ENCODE measurements at regions not wholly inside any gene's neighbourhood (a gene's known extent, or its start where the extent isn't known, plus 50 kb on each side); places are given as distances from the start of the nearest gene placed in this dataset.

DNA sequence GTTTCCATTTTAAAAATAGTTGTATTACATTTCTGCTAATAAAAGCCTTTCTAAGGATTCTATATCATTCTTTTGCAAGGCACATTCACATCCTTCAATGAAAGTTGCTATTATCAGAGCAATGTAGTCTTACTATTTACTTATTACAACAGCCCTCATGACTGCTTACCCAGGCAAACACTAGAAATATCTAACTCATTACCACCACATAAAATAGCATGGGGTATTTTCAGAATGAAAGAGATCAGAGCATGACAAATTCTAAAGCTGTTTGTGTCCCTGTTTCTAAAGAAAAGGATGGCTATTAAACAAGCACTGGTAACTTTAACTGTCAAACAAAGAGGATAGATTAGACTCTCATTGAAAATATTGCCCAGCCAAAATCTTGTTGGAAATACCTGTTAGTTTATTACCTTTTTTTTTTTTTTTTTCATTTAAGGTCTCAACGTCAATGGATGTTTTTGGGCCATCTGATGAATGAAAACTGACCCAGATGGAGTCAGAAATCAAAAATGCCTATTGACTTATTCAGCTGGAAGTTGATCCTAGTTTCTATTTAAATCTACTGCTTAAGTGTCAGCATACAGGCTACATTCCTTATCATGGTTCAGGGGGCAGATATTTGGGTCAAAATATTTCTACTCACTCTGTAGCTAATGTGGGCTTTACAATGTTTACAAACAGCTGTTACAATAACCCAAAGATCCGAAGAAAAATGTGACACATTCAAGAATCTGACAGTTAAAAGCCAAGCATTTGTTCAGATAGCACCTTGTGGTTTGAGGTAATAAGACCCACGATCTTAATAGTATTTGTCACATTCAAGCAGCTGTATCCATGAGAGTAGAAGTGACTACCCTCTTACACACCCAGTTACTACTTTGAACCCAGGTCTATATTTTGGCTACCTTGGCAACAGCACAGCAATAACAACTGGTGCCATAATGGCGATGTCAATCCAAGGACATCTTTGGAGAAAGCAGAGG, 554.8 kb upstream of the MEF2C start:
- Histone ChIP-seq H3K9me2 (replicated peaks; ENCODE audit: insufficient read depth, low read length) (no peaks in the 10 kb centered on the region; the same call in 1 of the 2 replicates), H3K27me3 (ENCODE audit: low read length) (no peaks in the 10 kb centered on the region), H2AFZ (ENCODE audit: low read depth, low read length, severe bottlenecking) (no peak overlapping the region), H3K27ac (ENCODE audit: low read depth, low read length) (no peak overlapping the region), H3K36me3 (ENCODE audit: low read length) (no peaks in the 10 kb centered on the region), H3K4me2 (ENCODE audit: low read depth, low read length, poor library complexity, severe bottlenecking) (no peak overlapping the region), H3K9me3 (ENCODE audit: insufficient read depth, low read length) (no peaks in the 10 kb centered on the region), H3K79me2 (ENCODE audit: insufficient read depth, low read length) (no peaks in the 10 kb centered on the region), H4K20me1 (ENCODE audit: low read depth, low read length) (no peaks in the 10 kb centered on the region), H3K4me3 (ENCODE audit: insufficient read depth, low read length, poor library complexity, severe bottlenecking) (no peak overlapping the region), H3K9ac (ENCODE audit: low read length) (no peak overlapping the region), H3F3A (ENCODE audit: insufficient read depth) (no peaks in the 10 kb centered on the region)
- TF ChIP-seq, protein P1, sequence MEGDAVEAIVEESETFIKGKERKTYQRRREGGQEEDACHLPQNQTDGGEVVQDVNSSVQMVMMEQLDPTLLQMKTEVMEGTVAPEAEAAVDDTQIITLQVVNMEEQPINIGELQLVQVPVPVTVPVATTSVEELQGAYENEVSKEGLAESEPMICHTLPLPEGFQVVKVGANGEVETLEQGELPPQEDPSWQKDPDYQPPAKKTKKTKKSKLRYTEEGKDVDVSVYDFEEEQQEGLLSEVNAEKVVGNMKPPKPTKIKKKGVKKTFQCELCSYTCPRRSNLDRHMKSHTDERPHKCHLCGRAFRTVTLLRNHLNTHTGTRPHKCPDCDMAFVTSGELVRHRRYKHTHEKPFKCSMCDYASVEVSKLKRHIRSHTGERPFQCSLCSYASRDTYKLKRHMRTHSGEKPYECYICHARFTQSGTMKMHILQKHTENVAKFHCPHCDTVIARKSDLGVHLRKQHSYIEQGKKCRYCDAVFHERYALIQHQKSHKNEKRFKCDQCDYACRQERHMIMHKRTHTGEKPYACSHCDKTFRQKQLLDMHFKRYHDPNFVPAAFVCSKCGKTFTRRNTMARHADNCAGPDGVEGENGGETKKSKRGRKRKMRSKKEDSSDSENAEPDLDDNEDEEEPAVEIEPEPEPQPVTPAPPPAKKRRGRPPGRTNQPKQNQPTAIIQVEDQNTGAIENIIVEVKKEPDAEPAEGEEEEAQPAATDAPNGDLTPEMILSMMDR (IDR thresholded peaks at IDR 0.05; ENCODE audit: insufficient read depth, low read length, poor library complexity, severe bottlenecking): no peak
- TF ChIP-seq EZH2phosphoT487 (conservative IDR thresholded peaks at IDR 0.05; ENCODE audit: low read length): no peak

DNA sequence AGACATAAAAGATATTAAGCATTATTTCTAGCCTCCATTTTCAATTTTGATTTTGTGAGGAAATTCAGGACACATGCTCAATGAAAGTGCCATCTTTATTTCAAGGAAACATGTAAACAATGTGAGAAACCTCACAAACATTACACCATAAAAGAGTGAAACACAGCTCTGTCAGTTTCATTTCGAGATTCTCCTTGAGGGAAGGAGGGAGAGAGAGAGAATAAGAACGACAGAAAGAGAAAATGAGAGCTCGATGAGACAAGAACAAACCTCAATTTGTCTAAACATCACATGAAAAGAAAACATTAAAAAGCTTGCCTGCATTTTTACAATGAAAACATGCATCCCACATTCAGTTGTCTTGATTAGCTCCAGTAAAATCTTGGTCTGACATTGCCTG, 553.5 kb upstream of the MEF2C start:
- H3F3A ChIP-seq (ENCODE audit: insufficient read depth): no peaks in the 10 kb centered on the region
- no peaks in the 10 kb centered on the region; the same call in 1 of the 2 replicates for H3K9me2 ChIP-seq (replicated peaks; ENCODE audit: insufficient read depth, low read length)
- no peaks in the 10 kb centered on the region for H3K79me2 ChIP-seq (ENCODE audit: insufficient read depth, low read length)
- H3K27ac ChIP-seq (ENCODE audit: low read depth, low read length): no peak overlapping the region
- no peaks in the 10 kb centered on the region for H3K27me3 ChIP-seq (ENCODE audit: low read length)
- H2AFZ ChIP-seq (ENCODE audit: low read depth, low read length, severe bottlenecking): no peak overlapping the region
- H3K4me3 ChIP-seq (ENCODE audit: insufficient read depth, low read length, poor library complexity, severe bottlenecking): no peak overlapping the region
- H3K36me3 ChIP-seq (ENCODE audit: low read length): no peaks in the 10 kb centered on the region
- TF ChIP-seq, protein P1 (IDR thresholded peaks at IDR 0.05; ENCODE audit: insufficient read depth, low read length, poor library complexity, severe bottlenecking): no peak
- no peak for TF ChIP-seq EZH2phosphoT487 (conservative IDR thresholded peaks at IDR 0.05; ENCODE audit: low read length)
- no peak overlapping the region for H3K4me2 ChIP-seq (ENCODE audit: low read depth, low read length, poor library complexity, severe bottlenecking)
- H3K9me3 ChIP-seq (ENCODE audit: insufficient read depth, low read length): no peaks in the 10 kb centered on the region
- H4K20me1 ChIP-seq (ENCODE audit: low read depth, low read length): no peaks in the 10 kb centered on the region
- no peak overlapping the region for H3K9ac ChIP-seq (ENCODE audit: low read length)

DNA sequence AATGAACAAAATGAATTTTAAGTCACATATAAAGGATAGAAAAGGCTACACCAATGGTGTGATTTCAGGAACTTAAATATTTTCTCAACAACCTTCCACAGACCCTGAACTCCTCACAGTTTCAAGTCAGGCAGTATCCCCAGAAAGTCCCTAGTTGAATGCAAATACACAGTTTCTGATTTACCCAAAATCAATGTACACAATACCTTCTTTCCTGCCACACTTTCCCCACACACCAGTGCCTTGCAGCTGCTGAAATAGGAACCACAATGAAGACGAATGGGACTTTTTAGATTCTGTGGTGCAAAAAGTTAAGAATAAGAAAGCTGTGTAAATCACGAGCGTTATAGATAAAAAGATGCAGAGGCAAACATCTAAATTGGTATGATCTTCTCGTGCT, 552.4 kb upstream of the MEF2C start:
- Histone ChIP-seq H4K20me1 (ENCODE audit: low read depth, low read length) (no peaks in the 10 kb centered on the region), H3K27me3 (ENCODE audit: low read length) (no peaks in the 10 kb centered on the region), H3K4me3 (ENCODE audit: insufficient read depth, low read length, poor library complexity, severe bottlenecking) (no peak overlapping the region), H3F3A (ENCODE audit: insufficient read depth) (no peaks in the 10 kb centered on the region), H3K9ac (ENCODE audit: low read length) (no peak overlapping the region), H2AFZ (ENCODE audit: low read depth, low read length, severe bottlenecking) (no peak overlapping the region), H3K9me2 (replicated peaks; ENCODE audit: insufficient read depth, low read length) (no peaks in the 10 kb centered on the region; the same call in 1 of the 2 replicates), H3K27ac (ENCODE audit: low read depth, low read length) (no peak overlapping the region), H3K9me3 (ENCODE audit: insufficient read depth, low read length) (no peaks in the 10 kb centered on the region), H3K4me2 (ENCODE audit: low read depth, low read length, poor library complexity, severe bottlenecking) (no peak overlapping the region), H3K79me2 (ENCODE audit: insufficient read depth, low read length) (no peaks in the 10 kb centered on the region), H3K36me3 (ENCODE audit: low read length) (no peaks in the 10 kb centered on the region)
- TF ChIP-seq EZH2phosphoT487 (conservative IDR thresholded peaks at IDR 0.05; ENCODE audit: low read length): no peak
- TF ChIP-seq, protein P1 (IDR thresholded peaks at IDR 0.05; ENCODE audit: insufficient read depth, low read length, poor library complexity, severe bottlenecking): no peak

Data from SU-DHL-6 (cell line).